GM21360 (cell line): ENCODE measurements at regions not wholly inside any gene's neighbourhood (a gene's known extent, or its start where the extent isn't known, plus 50 kb on each side); places are given as distances from the start of the nearest gene placed in this dataset.
"Not testable (repeated sequence)": the region's sequence is repeated elsewhere in the genome, so short reads cannot be mapped to it uniquely, and the experiment has no call there.

Source experiments
- ATAC-seq: cut with Tn5 transposase; IDR thresholded peaks from one replicate; pipeline ENCODE4 v1.9.1; 2021; ENCODE audit warnings: mild to moderate bottlenecking, moderate library complexity; ENCODE audit not compliant: unreplicated experiment

GRCh38 chr3:11739706-11740105 is 96.0 kb upstream of the VGLL4 start:
- no peak for ATAC-seq

- ATAC-seq, result no peak
Observed at GRCh38 chr3:11739123-11739522, 95.4 kb upstream of the VGLL4 start.

- ATAC-seq, result no peak
Observed at GRCh38 chr3:11737742-11738141, 94.0 kb upstream of the VGLL4 start.

- no peak for ATAC-seq
Observed at GRCh38 chr3:11736136-11736833, 92.6 kb upstream of the VGLL4 start.

- no peak for ATAC-seq
Observed at GRCh38 chr3:11735638-11736037, 91.9 kb upstream of the VGLL4 start.

GRCh38 chr3:11735111-11735510 is 91.4 kb upstream of the VGLL4 start:
- ATAC-seq, result not testable (repeated sequence)

- ATAC-seq, result no peak
Observed at GRCh38 chr3:11733914-11734313, 90.2 kb upstream of the VGLL4 start.

- no peak for ATAC-seq
Observed at GRCh38 chr3:11727207-11727606, 83.5 kb upstream of the VGLL4 start.

- no peak for ATAC-seq
Observed at GRCh38 chr3:11726146-11726545, 82.4 kb upstream of the VGLL4 start.

GRCh38 chr3:11725340-11725641 is 81.6 kb upstream of the VGLL4 start:
- ATAC-seq, result not testable (repeated sequence)

- ATAC-seq, result peak; percentile 39
Observed at GRCh38 chr3:11724615-11725339, 81.1 kb upstream of the VGLL4 start.

GRCh38 chr3:11721479-11721878 is 77.8 kb upstream of the VGLL4 start:
- ATAC-seq, result no peak

- no peak for ATAC-seq
Observed at GRCh38 chr3:11720917-11721411, 77.2 kb upstream of the VGLL4 start.

GRCh38 chr3:11720304-11720898 is 76.7 kb upstream of the VGLL4 start:
- peak; percentile 42 for ATAC-seq

- peak; percentile 58 for ATAC-seq
Observed at GRCh38 chr3:11719406-11720303, 75.9 kb upstream of the VGLL4 start.

- ATAC-seq, result peak; percentile 16
Observed at GRCh38 chr3:11718637-11719405, 75.1 kb upstream of the VGLL4 start.

- peak; percentile 24 for ATAC-seq
Observed at GRCh38 chr3:11717768-11718636, 74.3 kb upstream of the VGLL4 start.

GRCh38 chr3:11717301-11717700 is 73.6 kb upstream of the VGLL4 start:
- ATAC-seq, result no peak

GRCh38 chr3:11716573-11717290 is 73.0 kb upstream of the VGLL4 start:
- ATAC-seq, result no peak
